CD1c-positive myeloid dendritic cell (primary cell): ENCODE measurements at regions not wholly inside any gene's neighbourhood (a gene's known extent, or its start where the extent isn't known, plus 50 kb on each side); places are given as distances from the start of the nearest gene placed in this dataset.

Experiments
- DNase-seq: peaks from one replicate; pipeline ENCODE4 v3.0.0-alpha.2; 2016; ENCODE audit errors: extremely low spot score

- no peak for DNase-seq
Measured at GRCh38 chr2:5539282-5540165, 152.7 kb upstream of the SOX11 start.

- DNase-seq, result no peak
Measured at GRCh38 chr2:5540856-5541255, 151.3 kb upstream of the SOX11 start.

DNA sequence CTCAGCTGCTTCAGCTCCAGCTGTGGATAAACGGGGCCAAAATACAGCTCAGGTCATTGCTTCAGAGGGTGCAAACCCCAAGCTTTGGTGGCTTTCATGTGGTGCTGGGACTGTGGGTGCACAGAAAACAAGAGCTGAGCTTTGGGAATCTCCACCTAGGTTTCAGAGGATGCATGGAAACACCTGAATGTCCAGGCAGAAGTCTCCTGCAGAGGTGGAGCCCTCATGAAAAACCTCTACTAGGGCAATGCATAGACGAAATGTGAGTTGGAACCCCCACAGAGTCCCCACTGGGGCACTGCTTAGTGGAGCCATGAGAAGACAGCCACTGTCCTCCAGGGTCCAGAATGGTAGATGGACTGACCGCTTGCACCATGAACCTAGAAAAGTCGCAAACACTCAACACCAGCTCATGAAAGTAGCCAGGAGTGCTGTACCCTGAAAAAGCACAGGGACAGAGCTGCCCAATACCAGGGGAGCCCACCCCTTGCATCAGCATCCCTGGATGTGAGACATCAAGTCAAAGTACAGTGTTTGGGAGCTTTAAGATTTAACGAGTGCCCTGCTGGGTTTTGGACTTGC lies 147.9 kb upstream of the SOX11 start:
- DNase-seq, result no peak

DNA sequence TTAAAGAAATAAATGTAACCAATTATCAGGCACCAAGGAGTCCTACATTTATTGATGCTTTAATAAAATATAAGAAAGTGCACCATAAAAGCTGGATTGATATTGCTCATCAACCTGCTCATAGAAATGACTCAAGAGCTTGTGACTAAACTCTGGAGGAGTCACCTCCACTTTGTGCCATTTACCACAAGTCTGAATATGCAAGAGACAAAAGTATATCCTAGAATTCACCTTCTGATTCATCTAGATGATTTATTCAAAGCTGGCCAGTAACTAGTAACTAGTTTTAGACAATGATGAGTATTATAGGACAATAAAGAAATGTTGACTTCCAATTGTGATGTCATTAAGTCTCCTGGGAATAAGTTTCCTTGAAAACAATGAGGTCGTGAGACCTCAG lies 146.0 kb upstream of the SOX11 start:
- no peak for DNase-seq

DNA sequence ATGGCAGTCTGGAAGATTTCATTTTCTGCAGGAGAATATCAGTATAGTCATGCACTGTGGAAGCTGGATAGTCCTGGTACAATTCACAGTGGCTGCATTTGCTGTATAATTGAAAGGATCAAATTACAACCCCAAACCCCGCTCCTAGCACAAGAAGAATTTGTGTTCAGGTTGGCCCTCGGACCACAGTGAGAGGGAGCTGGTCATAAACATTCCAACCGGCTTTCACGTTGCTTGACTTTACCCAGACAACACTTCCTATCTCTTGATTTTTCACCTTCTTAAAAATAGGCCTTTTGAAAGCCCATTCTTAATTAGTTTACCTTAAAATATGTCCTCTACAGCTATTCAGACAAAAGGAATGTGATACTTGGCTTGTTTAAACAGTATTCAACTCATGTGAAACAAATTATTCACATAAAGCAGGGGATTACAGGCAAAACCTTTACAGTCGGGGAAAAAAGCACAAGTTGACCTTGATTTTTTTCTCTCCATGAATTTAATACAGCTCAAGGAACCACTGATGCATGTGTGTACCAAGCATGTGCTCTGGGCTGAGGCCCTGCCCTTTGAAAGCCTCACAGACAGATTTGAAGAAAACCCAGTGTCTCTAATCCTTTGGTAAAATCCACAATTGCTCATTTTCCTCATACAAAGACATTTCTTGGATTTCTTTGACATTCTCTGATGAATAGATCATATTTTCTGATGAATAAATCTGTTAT lies 143.0 kb upstream of the SOX11 start:
- DNase-seq, result no peak

GRCh38 chr2:5549771-5550170 lies 142.4 kb upstream of the SOX11 start:
- DNase-seq, result no peak

- no peak for DNase-seq
Measured at GRCh38 chr2:5555636-5556035, 136.5 kb upstream of the SOX11 start.

DNA sequence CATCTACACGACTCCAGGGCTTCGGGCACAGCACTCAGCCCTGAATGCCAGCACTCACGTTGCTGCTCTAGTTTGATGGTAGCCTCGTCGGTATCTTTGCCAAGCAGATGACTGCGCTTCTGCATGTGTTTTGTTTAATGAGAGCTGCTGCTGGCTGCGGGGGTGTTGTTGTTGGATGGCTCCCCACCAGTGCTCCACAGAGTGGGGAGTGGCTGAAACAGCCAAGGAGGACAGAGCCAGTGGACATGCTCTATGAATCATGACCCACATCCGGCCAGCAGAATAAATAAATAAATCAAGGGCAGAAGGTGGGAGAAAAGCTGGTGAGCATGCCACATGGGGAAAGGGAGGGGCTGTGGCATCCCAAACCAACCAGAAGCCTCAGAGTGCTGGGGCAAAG lies 131.2 kb upstream of the SOX11 start:
- no peak for DNase-seq

- no peak for DNase-seq
Measured at GRCh38 chr2:5562426-5562825, 129.8 kb upstream of the SOX11 start.

GRCh38 chr2:5562865-5563264 lies 129.3 kb upstream of the SOX11 start:
- no peak for DNase-seq

DNA sequence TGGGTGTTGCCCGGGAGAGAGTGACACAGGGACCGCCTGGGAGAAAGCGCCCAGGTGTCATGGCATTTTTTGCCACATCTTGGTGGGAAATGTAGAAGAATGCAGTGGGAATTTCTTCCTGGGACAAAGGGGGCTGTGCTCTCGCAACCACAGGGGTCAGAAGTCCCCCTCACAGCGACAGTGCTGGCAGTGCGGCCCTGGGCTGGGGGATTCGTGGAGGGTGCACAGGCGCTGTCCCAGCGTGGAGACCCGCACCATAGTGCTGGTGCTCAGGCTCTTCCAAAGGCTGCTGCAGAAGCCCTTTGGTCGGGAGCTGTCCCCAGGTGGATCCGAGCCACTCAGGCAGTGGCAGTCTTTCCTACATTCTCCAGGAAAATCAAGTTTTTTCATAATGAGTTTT lies 128.8 kb upstream of the SOX11 start:
- DNase-seq, result no peak

DNA sequence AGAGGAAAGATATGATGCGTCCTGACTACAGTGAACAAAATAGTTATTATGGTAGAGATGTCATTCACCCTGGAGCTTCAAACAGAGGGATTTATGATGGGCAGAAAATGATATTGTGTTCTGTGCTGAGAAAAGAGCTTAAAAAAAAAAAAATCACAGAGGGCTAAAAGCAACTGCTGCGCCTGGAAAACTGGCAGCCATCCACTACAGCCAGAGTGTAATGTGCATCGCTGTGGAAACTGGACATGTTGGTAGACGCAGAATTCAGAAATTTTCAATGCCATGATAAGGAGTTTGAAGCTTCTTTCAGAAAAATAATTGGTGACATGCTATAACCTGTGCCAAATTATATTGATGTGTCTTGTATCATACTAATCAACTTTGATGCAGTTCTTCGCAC lies 122.9 kb upstream of the SOX11 start:
- no peak for DNase-seq

DNA sequence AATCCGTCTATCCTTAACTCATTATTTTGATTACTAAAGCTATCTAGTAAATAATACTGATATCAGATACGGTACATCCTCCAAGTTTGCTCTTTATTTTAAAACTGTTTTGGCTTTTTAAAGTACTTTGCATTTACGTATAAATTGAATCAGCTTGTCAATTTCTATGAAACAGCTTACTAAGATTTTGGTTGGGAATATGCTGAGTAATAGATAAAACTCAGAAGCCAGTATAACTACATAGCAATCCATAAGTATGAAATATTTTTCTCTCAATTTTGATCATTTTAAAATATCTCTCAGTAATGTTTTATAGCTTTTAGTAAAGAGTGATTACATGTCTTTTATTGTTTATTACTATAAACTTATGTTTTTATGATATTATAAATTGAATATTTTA lies 116.2 kb upstream of the SOX11 start:
- DNase-seq, result no peak

GRCh38 chr2:5587766-5588165 lies 104.4 kb upstream of the SOX11 start:
- DNase-seq, result no peak

DNA sequence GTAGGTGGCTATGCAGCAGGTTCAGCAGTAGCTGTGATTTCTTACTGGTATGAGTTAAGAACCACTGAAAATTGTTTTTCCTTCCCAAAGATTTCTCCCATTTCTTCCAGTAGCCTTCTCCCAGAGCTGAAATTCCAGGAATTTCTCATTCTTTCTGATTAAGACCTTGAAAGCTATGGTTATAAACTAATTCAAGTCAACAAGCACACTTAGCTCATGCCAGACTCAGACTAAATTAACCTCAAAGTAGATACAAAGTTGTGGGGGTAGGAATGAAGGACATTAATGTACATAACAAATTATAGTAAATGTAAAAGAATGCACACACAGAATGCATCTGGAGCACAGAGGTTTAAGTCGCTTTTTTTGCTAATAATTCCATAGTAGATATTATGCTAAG lies 103.6 kb upstream of the SOX11 start:
- DNase-seq, result no peak

DNA sequence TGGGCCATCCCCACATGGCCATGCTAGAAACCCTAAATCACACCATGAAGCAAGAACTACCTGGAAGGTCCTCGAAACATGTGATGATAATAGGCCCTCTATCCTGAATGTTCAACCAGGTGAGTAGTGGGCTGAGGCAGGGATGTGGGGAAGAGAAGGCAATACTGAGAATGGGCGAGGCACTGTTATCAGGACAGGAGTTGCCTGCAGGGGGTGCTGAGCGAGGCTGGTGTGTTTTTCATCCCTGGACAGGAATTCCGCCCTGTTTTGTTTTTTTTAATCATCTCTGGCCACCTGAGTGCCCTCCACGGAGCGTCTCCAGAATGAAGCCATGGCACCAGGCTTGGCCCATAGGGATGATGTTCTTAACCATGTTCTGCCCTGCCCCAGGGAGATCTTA lies 103.0 kb upstream of the SOX11 start:
- no peak for DNase-seq

- no peak for DNase-seq
Measured at GRCh38 chr2:5590886-5591285, 101.3 kb upstream of the SOX11 start.

GRCh38 chr2:5592916-5593315 lies 99.3 kb upstream of the SOX11 start:
- DNase-seq, result no peak

DNA sequence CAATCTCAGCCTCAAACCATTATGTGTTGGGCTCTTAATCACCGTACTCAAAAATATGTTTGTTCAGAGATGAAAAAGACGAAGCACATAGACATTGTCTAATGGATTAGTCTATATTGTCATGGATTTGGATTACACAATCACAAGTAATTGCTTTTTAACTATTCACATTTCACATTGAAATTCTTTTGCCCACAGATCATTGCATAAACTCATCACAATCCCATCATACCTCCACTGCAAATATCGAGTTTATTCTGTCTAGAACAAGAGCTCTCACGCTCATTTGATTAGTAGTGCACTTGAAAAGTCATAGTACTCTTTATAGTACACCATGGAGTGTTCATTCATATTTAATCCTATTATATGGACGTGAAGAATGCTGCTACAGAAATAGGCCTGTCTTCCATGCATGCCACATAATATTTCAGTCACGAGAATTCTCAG lies 97.9 kb upstream of the SOX11 start:
- DNase-seq, result no peak

DNA sequence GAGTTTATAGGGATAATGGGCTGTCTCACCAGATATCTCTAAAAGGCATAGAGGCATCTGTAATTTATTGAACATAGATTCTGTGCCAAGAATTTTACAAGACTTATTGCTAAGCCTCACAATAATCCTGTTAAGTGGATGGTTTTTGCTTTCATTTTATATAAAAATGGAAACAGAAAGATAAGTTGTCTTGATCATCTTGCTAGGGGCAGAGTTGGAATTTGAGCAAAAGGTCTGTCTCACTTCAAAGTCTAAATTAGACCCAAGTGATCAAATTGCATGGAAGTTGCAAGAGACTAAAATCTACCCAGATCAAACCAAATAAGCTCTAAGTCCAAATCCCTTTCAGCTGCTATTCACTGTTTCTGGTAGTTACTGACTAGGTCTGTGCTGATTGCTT lies 95.3 kb upstream of the SOX11 start:
- DNase-seq, result no peak

- no peak for DNase-seq
Measured at GRCh38 chr2:5598156-5598555, 94.0 kb upstream of the SOX11 start.

- no peak for DNase-seq
Measured at GRCh38 chr2:5609201-5609600, 83.0 kb upstream of the SOX11 start.

GRCh38 chr2:5612666-5613065 lies 79.5 kb upstream of the SOX11 start:
- no peak for DNase-seq
